GM12873 (cell line): ENCODE measurements at regions not wholly inside any gene's neighbourhood (a gene's known extent, or its start where the extent isn't known, plus 50 kb on each side); places are given as distances from the start of the nearest gene placed in this dataset.

Experiments
- TF ChIP-seq, protein P1 (sequence below): IDR thresholded peaks from 2 replicates; pipeline ENCODE4 v1.5.1; 2012; ENCODE audit warnings: low read depth, mild to moderate bottlenecking, moderate library complexity, low read length, control low read depth; ENCODE audit not compliant: insufficient read depth; ENCODE audit errors: missing control alignments

- TF ChIP-seq, protein P1, sequence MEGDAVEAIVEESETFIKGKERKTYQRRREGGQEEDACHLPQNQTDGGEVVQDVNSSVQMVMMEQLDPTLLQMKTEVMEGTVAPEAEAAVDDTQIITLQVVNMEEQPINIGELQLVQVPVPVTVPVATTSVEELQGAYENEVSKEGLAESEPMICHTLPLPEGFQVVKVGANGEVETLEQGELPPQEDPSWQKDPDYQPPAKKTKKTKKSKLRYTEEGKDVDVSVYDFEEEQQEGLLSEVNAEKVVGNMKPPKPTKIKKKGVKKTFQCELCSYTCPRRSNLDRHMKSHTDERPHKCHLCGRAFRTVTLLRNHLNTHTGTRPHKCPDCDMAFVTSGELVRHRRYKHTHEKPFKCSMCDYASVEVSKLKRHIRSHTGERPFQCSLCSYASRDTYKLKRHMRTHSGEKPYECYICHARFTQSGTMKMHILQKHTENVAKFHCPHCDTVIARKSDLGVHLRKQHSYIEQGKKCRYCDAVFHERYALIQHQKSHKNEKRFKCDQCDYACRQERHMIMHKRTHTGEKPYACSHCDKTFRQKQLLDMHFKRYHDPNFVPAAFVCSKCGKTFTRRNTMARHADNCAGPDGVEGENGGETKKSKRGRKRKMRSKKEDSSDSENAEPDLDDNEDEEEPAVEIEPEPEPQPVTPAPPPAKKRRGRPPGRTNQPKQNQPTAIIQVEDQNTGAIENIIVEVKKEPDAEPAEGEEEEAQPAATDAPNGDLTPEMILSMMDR = no peak
Observed at GRCh38 chr10:47241946-47242867, 57.8 kb upstream of the GDF10 start.

DNA sequence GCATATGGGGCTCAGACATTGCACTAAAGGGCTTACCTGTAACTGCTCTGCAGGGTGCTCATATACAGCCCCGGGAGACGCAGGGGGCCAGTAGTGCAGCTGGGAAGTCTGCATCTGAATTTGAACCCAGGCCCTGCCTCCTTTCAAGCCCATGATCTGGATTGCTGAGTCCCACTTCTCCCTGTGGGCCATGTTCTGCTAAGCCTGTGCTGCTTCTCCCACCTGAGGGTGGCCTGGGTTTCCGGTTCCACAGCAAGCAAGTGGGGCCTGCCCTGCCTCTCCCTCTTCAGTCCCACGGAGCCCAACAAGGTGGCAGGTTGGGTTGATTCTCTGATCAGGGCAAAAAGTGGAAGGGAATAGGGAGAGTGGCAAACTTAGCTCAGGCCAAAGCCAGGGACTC is 56.6 kb upstream of the GDF10 start:
- TF ChIP-seq, protein P1 = no peak

DNA sequence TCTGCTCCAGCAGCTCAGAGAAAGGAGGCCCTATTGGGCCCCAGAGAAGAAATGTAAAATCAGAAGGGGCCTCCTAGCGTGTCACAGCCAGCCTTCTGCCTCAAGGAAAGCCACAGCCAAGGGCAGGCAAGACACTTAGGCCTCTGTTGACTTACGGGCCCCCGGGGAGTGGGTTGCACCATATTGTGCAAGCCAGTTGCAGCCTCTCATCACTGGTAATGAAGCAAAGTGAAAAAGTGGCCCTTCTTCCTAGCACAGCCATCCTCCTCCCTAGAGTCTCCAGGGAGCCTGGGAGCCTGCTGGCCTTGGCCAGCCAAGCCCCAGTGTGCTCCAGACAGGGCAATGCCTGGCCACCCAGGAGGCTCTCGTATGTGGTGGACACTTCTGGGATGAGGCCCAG is 56.2 kb upstream of the GDF10 start:
- TF ChIP-seq, protein P1 = no peak

DNA sequence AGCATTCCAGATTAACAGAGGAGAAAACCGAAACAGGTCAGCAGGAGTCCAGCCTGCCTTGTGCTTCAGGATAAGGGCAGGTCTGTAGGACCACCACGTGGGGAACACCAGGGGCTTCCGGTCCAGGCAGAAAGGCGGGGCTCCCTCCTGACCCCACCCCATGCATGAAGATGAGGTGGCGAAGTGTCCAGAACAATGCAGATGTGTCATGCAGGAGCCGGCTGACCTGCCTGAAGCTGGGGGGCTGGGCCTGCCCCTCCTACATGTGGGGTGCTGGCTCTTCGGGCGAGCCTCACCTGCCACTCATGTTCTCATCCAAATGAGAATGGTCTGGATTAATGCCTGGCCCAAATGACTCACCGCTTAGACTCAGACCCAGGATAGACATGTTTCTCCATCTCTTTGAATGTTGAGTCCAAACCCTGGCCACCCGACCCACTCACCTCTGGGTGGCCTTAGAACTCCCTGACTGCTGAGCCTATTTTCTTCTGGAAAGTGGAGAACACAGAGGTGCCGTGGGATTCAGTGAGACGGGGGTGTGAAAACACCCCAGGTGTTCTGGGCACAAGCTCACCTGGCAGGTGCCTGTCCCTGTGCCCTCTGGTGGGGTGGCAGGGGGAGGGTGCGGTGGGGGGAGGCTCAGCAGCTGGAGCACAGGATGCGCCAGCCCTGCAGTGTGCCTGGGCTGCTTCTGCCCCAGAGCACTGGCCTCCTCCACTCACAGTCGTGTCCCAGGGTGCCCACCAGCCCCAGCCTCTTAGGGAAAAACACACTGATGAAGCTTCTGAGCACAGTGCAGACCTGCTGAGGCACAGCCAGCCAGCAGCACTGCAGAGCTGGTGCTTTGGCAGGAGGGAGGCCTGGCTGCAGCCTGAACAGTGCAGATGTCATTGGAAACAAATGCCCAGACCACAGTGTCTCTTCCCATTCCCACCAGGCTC is 55.2 kb upstream of the GDF10 start:
- TF ChIP-seq, protein P1 = no peak

DNA sequence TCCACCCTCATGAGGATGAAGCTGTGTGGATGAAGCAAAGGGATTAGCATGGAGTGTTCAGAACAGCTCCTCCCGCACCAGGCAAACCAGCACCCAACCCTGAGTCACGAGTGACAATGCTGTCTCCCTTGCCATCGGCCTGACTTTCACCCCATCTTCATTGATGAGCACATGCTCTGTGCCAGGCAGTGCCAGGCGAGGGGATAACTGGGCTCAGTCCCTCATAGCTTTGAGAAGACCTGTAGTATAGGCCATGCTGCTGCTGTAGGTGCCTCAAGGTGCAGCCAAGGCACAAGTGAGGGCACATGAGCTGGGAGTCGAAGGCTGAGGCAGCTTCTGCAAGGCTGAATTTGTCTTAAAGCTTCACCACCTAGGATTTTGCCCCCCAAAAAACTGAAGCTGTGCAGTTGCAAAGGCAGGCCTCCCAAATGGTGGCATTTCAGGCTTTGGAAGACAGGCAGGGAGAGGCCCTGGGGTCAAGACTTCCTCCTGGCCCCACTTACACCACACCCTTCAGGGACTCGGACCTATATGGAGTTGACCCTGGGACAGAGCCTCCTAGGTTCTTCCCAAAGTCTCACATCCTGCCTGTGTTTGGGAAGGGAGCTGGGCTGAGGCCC is 54.2 kb upstream of the GDF10 start:
- TF ChIP-seq, protein P1 = no peak

- TF ChIP-seq, protein P1 = no peak
Observed at GRCh38 chr10:47246406-47247147, 53.4 kb upstream of the GDF10 start.
